Mesothelial cell of epicardium (in vitro differentiated cells): ENCODE measurements at regions not wholly inside any gene's neighbourhood (a gene's known extent, or its start where the extent isn't known, plus 50 kb on each side); places are given as distances from the start of the nearest gene placed in this dataset.

Source experiments
- DNase-seq, 2 experiments: peaks; one replicate each; pipeline ENCODE4 v3.0.0; 2021; ENCODE audit warnings: low spot score in 2 of 2; ENCODE audit not compliant: unreplicated experiment in 2 of 2
- H3K27ac Mint-ChIP-seq: 2 replicates; pipeline ENCODE4 v1.8.0; 2021; ENCODE audit warnings: mixed read lengths
- H3K27me3 Mint-ChIP-seq: 2 replicates; pipeline ENCODE4 v1.8.0; 2021; ENCODE audit warnings: low read depth, mixed read lengths
- H3K36me3 Mint-ChIP-seq: 2 replicates; pipeline ENCODE4 v1.8.0; 2021; ENCODE audit warnings: mixed read lengths
- H3K4me1 Mint-ChIP-seq: 2 replicates; pipeline ENCODE4 v1.8.0; 2021; ENCODE audit warnings: mixed read lengths
- H3K4me3 Mint-ChIP-seq: 2 replicates; pipeline ENCODE4 v1.8.0; 2021; ENCODE audit warnings: mild to moderate bottlenecking, moderate library complexity, mixed read lengths
- H3K9me3 Mint-ChIP-seq: 2 replicates; pipeline ENCODE4 v1.8.0; 2021; ENCODE audit warnings: mixed read lengths
- TF ChIP-seq, protein P1 (sequence below): fragments of 200-600 bp; sonication (generic); IDR thresholded peaks from one replicate; pipeline ENCODE4 v1.5.0; 2021; ENCODE audit warnings: antibody characterized with exemption; ENCODE audit not compliant: unreplicated experiment

DNA sequence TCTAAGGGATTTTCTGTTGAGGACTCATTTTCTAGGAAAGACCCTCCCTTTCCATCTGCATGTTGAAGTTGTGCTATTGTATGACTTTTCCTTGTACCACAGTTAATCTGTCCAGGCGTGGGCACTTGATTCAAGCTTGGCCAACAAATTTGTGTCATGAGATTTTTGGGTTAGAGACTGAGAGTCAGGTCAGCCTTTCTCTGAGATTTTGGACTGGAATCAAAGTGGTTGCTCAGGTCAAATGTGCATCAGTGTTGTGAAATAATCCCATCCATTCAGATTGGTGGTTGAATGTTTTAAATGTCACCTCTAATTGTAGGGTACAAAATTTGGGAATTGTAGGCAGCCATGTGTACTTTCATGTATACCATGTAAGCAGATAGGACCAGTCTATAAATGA lies 545.2 kb upstream of the IGFBP7 start:
- Mint-ChIP-seq H3K36me3 (peaks cover 3% of the 10 kb centered on the region), H3K27me3 (no peaks in the 10 kb centered on the region), H3K4me3 (no peak overlapping the region), H3K9me3 (peaks cover 16% of the 10 kb centered on the region), H3K4me1 (peaks cover 19% of the 10 kb centered on the region), H3K27ac (no peak overlapping the region)
- no peak for DNase-seq
- TF ChIP-seq, protein P1, sequence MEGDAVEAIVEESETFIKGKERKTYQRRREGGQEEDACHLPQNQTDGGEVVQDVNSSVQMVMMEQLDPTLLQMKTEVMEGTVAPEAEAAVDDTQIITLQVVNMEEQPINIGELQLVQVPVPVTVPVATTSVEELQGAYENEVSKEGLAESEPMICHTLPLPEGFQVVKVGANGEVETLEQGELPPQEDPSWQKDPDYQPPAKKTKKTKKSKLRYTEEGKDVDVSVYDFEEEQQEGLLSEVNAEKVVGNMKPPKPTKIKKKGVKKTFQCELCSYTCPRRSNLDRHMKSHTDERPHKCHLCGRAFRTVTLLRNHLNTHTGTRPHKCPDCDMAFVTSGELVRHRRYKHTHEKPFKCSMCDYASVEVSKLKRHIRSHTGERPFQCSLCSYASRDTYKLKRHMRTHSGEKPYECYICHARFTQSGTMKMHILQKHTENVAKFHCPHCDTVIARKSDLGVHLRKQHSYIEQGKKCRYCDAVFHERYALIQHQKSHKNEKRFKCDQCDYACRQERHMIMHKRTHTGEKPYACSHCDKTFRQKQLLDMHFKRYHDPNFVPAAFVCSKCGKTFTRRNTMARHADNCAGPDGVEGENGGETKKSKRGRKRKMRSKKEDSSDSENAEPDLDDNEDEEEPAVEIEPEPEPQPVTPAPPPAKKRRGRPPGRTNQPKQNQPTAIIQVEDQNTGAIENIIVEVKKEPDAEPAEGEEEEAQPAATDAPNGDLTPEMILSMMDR = no peak

DNA sequence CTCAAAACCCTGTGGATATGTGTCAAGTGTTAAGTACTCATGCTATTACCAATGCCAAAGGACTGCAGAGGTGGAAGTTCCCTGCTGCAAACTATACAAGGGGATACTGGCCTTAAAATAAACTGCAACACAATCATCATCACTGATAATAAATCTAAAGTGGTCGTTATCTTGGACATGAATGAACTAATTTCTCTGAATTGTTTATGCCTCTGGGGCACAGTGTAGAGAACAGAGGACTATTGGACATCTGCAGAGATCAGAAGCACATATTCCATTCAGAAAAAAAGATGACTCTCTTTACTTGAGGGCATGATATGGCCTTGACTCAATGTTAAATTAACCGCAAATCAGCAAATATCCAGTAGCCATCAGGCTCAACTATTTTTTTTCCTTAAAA lies 542.6 kb upstream of the IGFBP7 start:
- Mint-ChIP-seq H3K27ac (no peak overlapping the region), H3K36me3 (peaks cover 3% of the 10 kb centered on the region), H3K9me3 (peaks cover 16% of the 10 kb centered on the region), H3K4me1 (peaks cover 22% of the 10 kb centered on the region), H3K27me3 (no peaks in the 10 kb centered on the region), H3K4me3 (no peak overlapping the region)
- no peak for DNase-seq
- TF ChIP-seq, protein P1 = no peak

DNA sequence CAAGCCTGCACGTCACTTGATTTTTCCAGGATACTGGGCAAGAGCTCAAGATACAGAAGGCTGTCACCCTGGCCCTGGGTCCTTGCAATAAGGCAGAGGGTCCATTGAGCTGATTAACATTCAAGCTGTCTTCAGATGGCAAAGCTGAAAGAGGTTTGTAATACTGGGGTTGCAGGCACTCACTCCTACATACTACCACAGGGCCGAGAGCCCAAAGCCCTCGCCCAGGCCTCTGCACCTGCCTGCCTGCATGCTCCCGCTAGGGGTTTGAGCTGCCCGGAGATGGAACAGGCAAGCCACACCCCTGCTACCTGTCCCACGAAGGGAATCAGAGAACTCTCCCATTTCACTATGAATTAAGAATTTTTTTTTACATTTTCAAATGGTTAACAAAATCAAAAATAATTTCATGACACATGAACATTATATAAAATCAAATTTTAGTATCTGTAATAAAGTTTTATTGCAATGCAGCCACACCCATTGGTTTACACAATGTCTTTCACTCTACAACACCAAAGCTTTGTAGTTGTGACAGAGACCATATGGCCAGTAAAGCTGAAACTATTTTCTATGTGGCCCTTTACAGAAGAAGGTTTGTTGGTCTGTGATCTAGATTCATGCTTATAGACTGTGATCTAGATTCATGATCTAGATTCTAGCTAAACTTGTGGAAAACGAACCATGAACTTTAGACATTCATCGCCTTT lies 530.4 kb upstream of the IGFBP7 start:
- no peaks in the 10 kb centered on the region for H3K36me3 Mint-ChIP-seq
- H3K4me1 Mint-ChIP-seq = no peaks in the 10 kb centered on the region
- H3K27ac Mint-ChIP-seq = no peak overlapping the region
- H3K9me3 Mint-ChIP-seq = no peaks in the 10 kb centered on the region
- TF ChIP-seq, protein P1 = no peak
- H3K4me3 Mint-ChIP-seq = no peak overlapping the region
- DNase-seq = no peak
- H3K27me3 Mint-ChIP-seq = no peaks in the 10 kb centered on the region

DNA sequence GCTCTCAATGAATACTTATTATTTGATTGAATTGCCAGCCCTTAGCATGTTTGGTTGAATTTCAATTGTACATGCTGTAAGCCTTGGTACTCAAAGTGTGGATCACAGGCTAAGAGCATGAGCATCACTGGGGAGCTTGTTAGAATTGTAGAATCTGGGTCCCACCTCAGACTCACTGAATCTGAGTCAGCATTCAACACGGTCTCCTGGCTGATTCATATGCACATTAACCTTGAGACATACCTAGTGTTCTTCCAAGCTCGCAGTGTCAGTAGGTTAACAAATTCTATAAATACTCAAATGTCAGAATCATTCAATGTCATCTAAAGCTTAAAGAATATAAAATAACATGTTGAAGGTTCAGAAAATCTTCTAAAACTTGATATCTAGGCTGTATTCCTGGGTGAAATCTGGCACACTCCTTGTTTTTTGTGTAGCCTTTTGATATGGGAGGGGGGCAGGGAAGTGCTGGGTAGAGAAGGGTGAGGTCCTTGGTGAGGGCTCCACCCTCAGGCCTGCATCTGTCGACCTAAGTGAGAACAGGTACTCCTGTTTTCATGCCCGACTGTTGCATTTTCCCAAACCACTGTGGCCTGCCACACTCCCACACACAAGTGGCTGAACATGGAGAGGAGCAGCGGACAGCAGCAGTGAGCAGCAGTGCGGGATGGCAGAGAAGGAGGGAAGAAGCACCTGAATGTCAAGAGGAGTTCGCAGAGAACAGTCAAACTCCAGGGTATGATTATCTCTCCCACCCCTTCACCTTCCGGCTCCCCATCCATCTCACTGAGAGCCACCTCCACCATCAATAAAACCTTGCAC lies 529.6 kb upstream of the IGFBP7 start:
- TF ChIP-seq, protein P1 = no peak
- H3K4me3 Mint-ChIP-seq = no peak overlapping the region
- no peaks in the 10 kb centered on the region for H3K9me3 Mint-ChIP-seq
- no peak overlapping the region for H3K27ac Mint-ChIP-seq
- no peaks in the 10 kb centered on the region for H3K27me3 Mint-ChIP-seq
- DNase-seq = no peak
- no peaks in the 10 kb centered on the region for H3K36me3 Mint-ChIP-seq
- no peaks in the 10 kb centered on the region for H3K4me1 Mint-ChIP-seq

DNA sequence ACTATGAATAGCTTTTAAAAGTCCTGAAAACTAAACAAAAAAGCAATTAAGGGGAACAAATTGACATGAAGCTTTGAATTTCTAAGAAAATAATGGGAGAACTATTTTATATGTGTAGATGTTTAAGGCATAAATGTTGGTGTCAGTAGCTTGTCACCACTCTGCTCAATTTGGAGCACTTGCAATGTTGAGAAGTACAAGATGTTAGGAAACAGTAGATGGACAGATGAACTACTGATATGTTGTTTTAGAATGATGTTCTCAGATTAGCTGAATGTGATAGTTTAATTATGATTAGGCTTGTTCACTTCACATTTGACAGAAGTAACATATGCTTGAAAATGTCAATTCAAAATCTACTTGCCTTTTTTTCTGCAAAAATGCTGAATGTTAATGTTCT lies 525.7 kb upstream of the IGFBP7 start:
- DNase-seq = no peak
- no peaks in the 10 kb centered on the region for H3K36me3 Mint-ChIP-seq

More for the DNA sequence above, 525.7 kb upstream of the IGFBP7 start:
- no peak overlapping the region for H3K27ac Mint-ChIP-seq
- TF ChIP-seq, protein P1 = no peak
- H3K9me3 Mint-ChIP-seq = no peaks in the 10 kb centered on the region
- no peak overlapping the region for H3K4me3 Mint-ChIP-seq
- H3K4me1 Mint-ChIP-seq = no peaks in the 10 kb centered on the region
- no peaks in the 10 kb centered on the region for H3K27me3 Mint-ChIP-seq
